Skeletal muscle tissue (tissue), 3 donors: ENCODE measurements at regions not wholly inside any gene's neighbourhood (a gene's known extent, or its start where the extent isn't known, plus 50 kb on each side); places are given as distances from the start of the nearest gene placed in this dataset.

Source experiments
- H3K27ac ChIP-seq: one replicate; pipeline ENCODE4 v1.7.0; 2013; ENCODE audit warnings: mild to moderate bottlenecking, low read depth, low read length, inconsistent platforms
- H3K27me3 ChIP-seq, 3 donors: one replicate each; pipeline ENCODE4 v1.7.0; 2013; ENCODE audit warnings: low read length in 3 of 3; ENCODE audit not compliant: control insufficient read depth in 3 of 3, insufficient read depth in 3 of 3
- H3K36me3 ChIP-seq, 3 donors: one replicate each; pipeline ENCODE4 v1.7.0; 2013; ENCODE audit warnings: low read length in 3 of 3; ENCODE audit not compliant: control insufficient read depth in 3 of 3, insufficient read depth in 3 of 3
- H3K4me1 ChIP-seq, 3 donors: one replicate each; pipeline ENCODE4 v1.7.0; 2013; ENCODE audit warnings: low read length in 3 of 3, mild to moderate bottlenecking in 3 of 3; ENCODE audit not compliant: control insufficient read depth in 3 of 3, insufficient read depth in 3 of 3
- H3K4me3 ChIP-seq, 3 donors: one replicate each; pipeline ENCODE4 v1.7.0; 2013; ENCODE audit warnings: low read length in 3 of 3
- H3K9ac ChIP-seq, 3 donors: one replicate each; pipeline ENCODE4 v1.7.0; 2013; ENCODE audit warnings: low read length in 3 of 3, mild to moderate bottlenecking in 3 of 3, moderate library complexity in 2 of 3, low read depth in 1 of 3
- H3K9me3 ChIP-seq, 3 donors: one replicate each; pipeline ENCODE4 v1.7.0; 2013; ENCODE audit warnings: low read length in 3 of 3; ENCODE audit not compliant: control insufficient read depth in 3 of 3
- donor health status: Osteomylitis.

DNA sequence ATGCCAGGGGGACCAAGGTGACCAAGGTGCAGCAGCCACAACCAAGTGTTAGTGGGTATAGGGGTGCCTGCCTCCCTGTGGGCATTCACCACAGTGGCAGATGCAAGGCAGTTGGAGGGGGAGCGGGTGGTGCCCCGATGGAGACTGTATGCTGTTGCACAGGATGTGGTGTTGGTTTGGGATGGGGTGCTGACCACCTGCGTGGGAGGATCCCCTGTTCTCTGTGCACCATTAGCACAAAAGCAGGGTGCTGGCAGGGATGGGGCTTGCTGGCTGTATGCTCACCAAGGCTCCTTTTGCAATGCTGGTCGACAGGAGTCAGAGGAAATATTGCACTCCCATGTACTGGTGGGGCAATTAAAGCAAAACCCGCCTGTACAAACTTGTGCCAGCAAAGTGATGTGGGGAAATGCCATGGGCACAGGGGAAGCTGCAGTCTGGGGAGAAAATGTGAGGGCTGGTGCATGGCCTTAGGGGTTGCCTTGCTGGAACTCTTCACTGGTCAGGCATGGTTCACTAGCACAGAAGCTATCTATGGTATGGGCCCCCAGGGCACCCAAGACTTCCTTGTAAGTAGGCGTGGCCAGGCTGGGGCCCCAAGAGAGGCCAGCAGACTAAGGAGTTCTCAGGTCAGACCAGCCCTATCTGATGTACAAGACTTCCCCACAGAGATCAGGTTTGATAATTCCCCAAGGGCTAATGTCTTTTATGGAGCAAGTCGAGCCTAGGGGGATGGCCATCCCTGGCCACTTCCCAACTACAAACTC, 51.9 kb upstream of the GNAT3 start:
- Histone ChIP-seq H3K27ac (no peak overlapping the region), H3K9ac (no peak overlapping the region), H3K9me3 (no peaks in the 10 kb centered on the region), H3K4me1 (no peaks in the 10 kb centered on the region), H3K36me3 (no peaks in the 10 kb centered on the region), H3K27me3 (no peaks in the 10 kb centered on the region), H3K4me3 (no peak overlapping the region)

DNA sequence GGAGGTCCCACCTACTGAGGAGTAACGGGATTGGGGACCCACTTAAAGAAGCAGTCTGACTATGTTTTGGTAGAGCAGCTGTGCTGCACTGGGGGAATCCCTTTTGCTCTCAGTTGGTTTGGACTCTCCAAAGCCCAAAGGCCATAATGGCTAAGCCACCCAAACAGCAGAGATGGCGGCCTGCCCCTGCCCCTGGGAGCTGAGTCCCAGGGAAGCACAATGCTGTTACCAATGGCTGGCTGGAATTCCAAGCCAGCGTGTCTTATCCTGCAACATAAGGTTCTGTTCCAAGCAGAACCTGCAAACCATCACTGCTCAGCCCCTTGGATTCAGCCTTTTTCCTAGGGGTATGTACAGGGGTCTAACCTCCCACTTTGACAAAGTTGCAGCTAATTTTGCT, 53.7 kb upstream of the GNAT3 start:
- no peaks in the 10 kb centered on the region for H3K9me3 ChIP-seq
- no peak overlapping the region for H3K27ac ChIP-seq
- H3K27me3 ChIP-seq = no peaks in the 10 kb centered on the region

DNA sequence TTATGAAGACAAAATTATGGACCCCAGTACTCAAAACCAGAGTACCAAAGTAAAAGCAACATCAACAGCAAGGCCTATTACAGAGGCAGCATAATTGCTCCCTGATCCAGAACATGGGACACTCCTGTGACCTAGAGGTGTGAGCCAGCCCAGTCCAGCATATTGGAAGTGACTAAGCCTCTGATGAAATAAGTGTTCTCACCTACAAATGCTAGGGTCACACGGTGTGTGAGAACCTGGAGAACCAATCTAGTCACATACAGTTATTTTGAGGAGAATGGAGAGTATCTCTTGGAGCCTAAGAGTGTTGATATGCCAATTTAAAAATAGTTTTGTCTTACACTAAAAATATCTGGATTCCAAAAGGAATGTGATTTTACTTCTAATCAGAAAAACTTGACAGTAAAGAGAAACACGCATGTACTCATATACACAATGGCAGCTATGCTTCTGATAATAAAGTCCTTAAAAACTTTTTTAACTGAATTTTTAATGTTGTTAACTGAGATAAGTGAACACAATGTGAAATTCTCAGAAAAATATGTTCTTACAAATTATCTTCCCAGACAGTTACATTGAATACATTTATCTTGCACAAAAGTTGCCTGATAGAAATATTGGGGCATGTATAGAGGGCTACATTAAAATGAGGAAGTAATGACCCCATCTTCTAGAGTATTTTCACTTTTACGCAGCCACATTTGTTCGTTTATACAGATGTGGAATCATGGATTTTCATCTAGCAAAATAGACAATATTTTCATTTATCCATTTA, 56.8 kb upstream of the CD36 start:
- Histone ChIP-seq H3K4me3 (no peak overlapping the region), H3K27ac (peak overlapping the region; percentile 14), H3K9ac (no peak overlapping the region), H3K4me1 (peaks cover 0 to 17% (median 10%) of the 10 kb centered on the region in 3 donors), H3K36me3 (no peaks in the 10 kb centered on the region), H3K9me3 (no peaks in the 10 kb centered on the region), H3K27me3 (no peaks in the 10 kb centered on the region)

More for the DNA sequence above, 53.7 kb upstream of the GNAT3 start:
- H3K9ac ChIP-seq = no peak overlapping the region
- H3K4me3 ChIP-seq = no peak overlapping the region
- no peaks in the 10 kb centered on the region for H3K36me3 ChIP-seq
- no peaks in the 10 kb centered on the region for H3K4me1 ChIP-seq

DNA sequence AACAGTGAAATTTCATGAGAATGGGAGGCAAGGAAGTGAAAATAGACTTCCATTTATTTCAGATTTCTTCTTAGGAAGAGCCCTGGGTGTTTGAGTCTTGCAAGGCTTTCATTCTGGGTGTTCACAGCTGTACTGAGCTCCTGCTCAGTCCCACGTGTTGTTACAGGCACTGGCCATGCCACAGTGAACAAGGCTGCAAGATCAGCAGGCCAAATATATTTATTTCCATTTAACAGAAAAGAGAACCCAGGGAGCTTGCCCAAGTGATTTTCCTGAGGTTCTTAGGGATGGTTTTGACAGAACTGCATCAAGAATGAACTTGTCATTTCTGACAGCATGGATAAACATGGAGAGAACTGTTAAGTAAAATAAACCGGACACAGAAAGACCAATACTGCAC, 54.5 kb upstream of the CD36 start:
- Histone ChIP-seq H3K9ac (peak overlapping the region in 1 of 3 donors; percentile 2), H3K27ac (peak overlapping the region; percentile 51), H3K27me3 (no peaks in the 10 kb centered on the region), H3K36me3 (no peaks in the 10 kb centered on the region), H3K4me3 (no peak overlapping the region), H3K9me3 (no peaks in the 10 kb centered on the region), H3K4me1 (peaks cover 0 to 17% (median 10%) of the 10 kb centered on the region in 3 donors)

DNA sequence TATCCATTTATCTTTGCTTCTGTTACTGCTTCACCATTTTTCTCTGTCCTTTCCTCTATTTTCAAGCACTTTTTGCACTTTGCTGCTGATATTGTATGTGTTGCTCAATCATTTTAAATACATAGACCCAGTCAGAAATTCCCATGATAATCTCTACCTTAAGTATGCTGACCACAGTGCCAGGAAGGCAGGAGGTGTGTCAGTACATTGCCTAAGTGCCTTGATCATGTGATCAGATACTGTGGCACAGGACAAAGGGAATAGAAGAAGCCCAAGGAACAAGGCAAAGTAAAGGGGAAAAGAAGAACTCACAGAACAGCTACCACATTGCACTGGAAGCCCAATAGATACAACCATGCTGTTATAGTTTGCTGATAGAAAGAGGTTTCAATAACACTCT, 53.7 kb upstream of the CD36 start:
- Histone ChIP-seq H3K36me3 (no peaks in the 10 kb centered on the region), H3K27me3 (no peaks in the 10 kb centered on the region), H3K9me3 (no peaks in the 10 kb centered on the region), H3K27ac (no peak overlapping the region), H3K9ac (no peak overlapping the region), H3K4me3 (no peak overlapping the region), H3K4me1 (peaks cover 0 to 17% (median 10%) of the 10 kb centered on the region in 3 donors)

DNA sequence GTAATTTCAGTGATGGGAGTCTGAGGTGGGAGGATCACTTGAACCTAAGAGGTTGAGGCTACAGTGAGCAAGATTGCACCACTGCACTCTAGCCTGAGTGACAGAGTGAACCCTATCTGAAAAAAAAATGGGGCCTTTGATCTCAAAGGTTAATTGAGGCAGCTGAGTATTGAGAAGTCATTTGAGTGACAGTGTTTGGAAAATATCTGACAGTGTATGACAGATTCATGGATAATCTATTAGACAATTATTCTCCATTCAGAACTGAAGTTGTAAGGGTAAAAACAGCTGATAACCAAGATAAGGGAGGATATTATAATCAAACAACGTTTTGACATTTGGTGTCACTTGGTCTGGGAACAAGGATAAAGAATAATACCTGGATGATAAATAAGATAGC, 50.9 kb upstream of the CD36 start:
- no peak overlapping the region for H3K4me3 ChIP-seq
- H3K9me3 ChIP-seq = no peaks in the 10 kb centered on the region
- peaks cover 0 to 12% (median 10%) of the 10 kb centered on the region in 3 donors for H3K4me1 ChIP-seq
- no peaks in the 10 kb centered on the region for H3K27me3 ChIP-seq
- no peaks in the 10 kb centered on the region for H3K36me3 ChIP-seq
- H3K27ac ChIP-seq = no peak overlapping the region
- no peak overlapping the region for H3K9ac ChIP-seq

DNA sequence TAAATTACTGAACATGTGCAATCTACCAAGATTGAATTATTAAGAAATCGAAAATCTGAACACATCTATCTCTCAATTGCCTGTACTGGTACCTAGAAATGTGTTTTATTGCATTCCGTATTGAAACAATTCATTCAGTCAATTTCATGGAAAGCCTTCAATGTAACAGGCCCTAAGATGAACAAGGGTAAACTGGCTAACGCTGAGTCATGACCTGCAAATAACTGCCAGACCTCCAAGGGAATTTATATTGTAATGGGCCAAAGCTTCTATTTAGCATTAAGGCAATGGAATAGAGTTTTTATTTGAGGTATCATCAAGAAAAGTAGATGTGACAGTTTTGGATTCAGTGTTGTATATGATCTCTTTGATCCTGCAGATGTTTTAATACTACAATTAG, 49.9 kb upstream of the CD36 start:
- Histone ChIP-seq H3K9me3 (no peaks in the 10 kb centered on the region), H3K4me1 (peaks cover 0 to 10% (median 9%) of the 10 kb centered on the region in 3 donors), H3K4me3 (no peak overlapping the region), H3K27me3 (no peaks in the 10 kb centered on the region), H3K9ac (no peak overlapping the region), H3K27ac (no peak overlapping the region), H3K36me3 (no peaks in the 10 kb centered on the region)
